ENCODE measurements at regions not wholly inside any gene's neighbourhood (a gene's known extent, or its start where the extent isn't known, plus 50 kb on each side); places are given as distances from the start of the nearest gene placed in this dataset.

- ATAC-seq, result peak; percentile 69
- Histone ChIP-seq H3K36me3 (no peaks in the 10 kb centered on the region), H3K4me1 (no peaks in the 10 kb centered on the region), H3K27me3 (no peaks in the 10 kb centered on the region), H3K9me3 (no peaks in the 10 kb centered on the region), H3K27ac (no peak overlapping the region), H3K4me3 (no peak overlapping the region)
- 20 to 64% methylated on average over 1 of the region's 1 CpG for WGBS, 2 donors (ENCODE audit: low coverage in 1 of 2)
- TF ChIP-seq CTCF (IDR thresholded peaks at IDR 0.05) (no peak), POLR2AphosphoS5 (IDR thresholded peaks at IDR 0.05) (no peak), POLR2A (IDR thresholded peaks at IDR 0.05) (no peak), EP300 (IDR thresholded peaks at IDR 0.05) (no peak)
Observed at GRCh38 chr12:81022531-81022930, 55.3 kb upstream of the ACSS3 start.

- WGBS, 2 donors (ENCODE audit: low coverage in 1 of 2), result 76 to 88% methylated on average over 1 of the region's 1 CpG
- H3K4me3 ChIP-seq, result no peak overlapping the region
- H3K9me3 ChIP-seq, result no peaks in the 10 kb centered on the region
- TF ChIP-seq EP300 (IDR thresholded peaks at IDR 0.05) (no peak), POLR2AphosphoS5 (IDR thresholded peaks at IDR 0.05) (no peak), CTCF (IDR thresholded peaks at IDR 0.05) (no peak), POLR2A (IDR thresholded peaks at IDR 0.05) (no peak)
- H3K4me1 ChIP-seq, result no peaks in the 10 kb centered on the region
- no peak for ATAC-seq
- H3K27ac ChIP-seq, result no peak overlapping the region
- H3K36me3 ChIP-seq, result no peaks in the 10 kb centered on the region
- no peaks in the 10 kb centered on the region for H3K27me3 ChIP-seq
Observed at GRCh38 chr12:81021834-81022233, 56.0 kb upstream of the ACSS3 start.

GRCh38 chr12:81021131-81021748, 56.6 kb upstream of the ACSS3 start:
- ATAC-seq, result peak; percentile 69
- WGBS, 2 donors (ENCODE audit: low coverage in 1 of 2), result 22 to 26% methylated on average over 3 of the region's 3 CpGs
- no peaks in the 10 kb centered on the region for H3K4me1 ChIP-seq
- H3K4me3 ChIP-seq, result no peak overlapping the region
- no peak overlapping the region for H3K27ac ChIP-seq
- no peaks in the 10 kb centered on the region for H3K27me3 ChIP-seq
- no peaks in the 10 kb centered on the region for H3K36me3 ChIP-seq
- H3K9me3 ChIP-seq, result no peaks in the 10 kb centered on the region
- TF ChIP-seq EP300 (IDR thresholded peaks at IDR 0.05) (no peak), POLR2A (IDR thresholded peaks at IDR 0.05) (no peak), POLR2AphosphoS5 (IDR thresholded peaks at IDR 0.05) (no peak), CTCF (IDR thresholded peaks at IDR 0.05) (no peak)

GRCh38 chr12:81017792-81018191, 60.1 kb upstream of the ACSS3 start:
- TF ChIP-seq POLR2AphosphoS5 (IDR thresholded peaks at IDR 0.05) (no peak), EP300 (IDR thresholded peaks at IDR 0.05) (no peak), CTCF (IDR thresholded peaks at IDR 0.05) (no peak), POLR2A (IDR thresholded peaks at IDR 0.05) (no peak)
- H3K27ac ChIP-seq, result no peak overlapping the region
- no peak overlapping the region for H3K4me3 ChIP-seq
- no peaks in the 10 kb centered on the region for H3K27me3 ChIP-seq
- no peak for ATAC-seq
- WGBS, 2 donors (ENCODE audit: low coverage in 1 of 2), result 97 to 100% methylated on average over 2 to 3 of the region's 3 CpGs
- no peaks in the 10 kb centered on the region for H3K36me3 ChIP-seq
- H3K9me3 ChIP-seq, result no peaks in the 10 kb centered on the region
- H3K4me1 ChIP-seq, result no peaks in the 10 kb centered on the region

GRCh38 chr12:81015510-81015909, 62.4 kb upstream of the ACSS3 start:
- Histone ChIP-seq H3K27ac (no peak overlapping the region), H3K4me3 (no peak overlapping the region), H3K27me3 (no peaks in the 10 kb centered on the region), H3K36me3 (no peaks in the 10 kb centered on the region), H3K9me3 (no peaks in the 10 kb centered on the region), H3K4me1 (no peaks in the 10 kb centered on the region)
- TF ChIP-seq CTCF (IDR thresholded peaks at IDR 0.05), result no peak
- TF ChIP-seq POLR2A (IDR thresholded peaks at IDR 0.05), result no peak
- TF ChIP-seq POLR2AphosphoS5 (IDR thresholded peaks at IDR 0.05), result no peak
- TF ChIP-seq EP300 (IDR thresholded peaks at IDR 0.05), result no peak
- WGBS, 2 donors (ENCODE audit: low coverage in 1 of 2), result 72 to 81% methylated on average over 6 of the region's 6 CpGs
- ATAC-seq, result no peak
